ENCODE measurements at regions not wholly inside any gene's neighbourhood (a gene's known extent, or its start where the extent isn't known, plus 50 kb on each side); places are given as distances from the start of the nearest gene placed in this dataset.

DNA sequence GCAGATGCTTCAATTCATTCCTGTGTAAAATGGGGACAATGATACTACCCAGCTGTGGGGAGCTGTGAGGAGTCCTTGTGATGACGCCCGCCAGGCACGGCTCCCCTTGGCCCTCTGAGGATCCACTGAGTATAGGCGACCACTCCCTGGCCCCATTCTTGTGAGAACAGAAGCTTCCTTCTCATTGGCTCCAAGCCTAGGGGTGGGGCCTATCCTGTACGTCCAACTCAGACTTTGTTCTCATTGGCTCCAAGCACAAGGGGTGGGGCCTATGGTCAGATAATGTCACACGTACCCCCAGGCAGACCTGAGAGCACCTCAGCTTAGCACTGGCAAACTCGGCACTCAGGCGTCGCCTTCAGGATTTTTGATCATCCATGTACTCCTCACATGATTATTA lies 232.9 kb upstream of the MVB12B start (continued):
- TF ChIP-seq, protein P1, sequence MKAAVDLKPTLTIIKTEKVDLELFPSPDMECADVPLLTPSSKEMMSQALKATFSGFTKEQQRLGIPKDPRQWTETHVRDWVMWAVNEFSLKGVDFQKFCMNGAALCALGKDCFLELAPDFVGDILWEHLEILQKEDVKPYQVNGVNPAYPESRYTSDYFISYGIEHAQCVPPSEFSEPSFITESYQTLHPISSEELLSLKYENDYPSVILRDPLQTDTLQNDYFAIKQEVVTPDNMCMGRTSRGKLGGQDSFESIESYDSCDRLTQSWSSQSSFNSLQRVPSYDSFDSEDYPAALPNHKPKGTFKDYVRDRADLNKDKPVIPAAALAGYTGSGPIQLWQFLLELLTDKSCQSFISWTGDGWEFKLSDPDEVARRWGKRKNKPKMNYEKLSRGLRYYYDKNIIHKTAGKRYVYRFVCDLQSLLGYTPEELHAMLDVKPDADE (IDR thresholded peaks at IDR 0.05), result no peak
- TF ChIP-seq, protein P2, sequence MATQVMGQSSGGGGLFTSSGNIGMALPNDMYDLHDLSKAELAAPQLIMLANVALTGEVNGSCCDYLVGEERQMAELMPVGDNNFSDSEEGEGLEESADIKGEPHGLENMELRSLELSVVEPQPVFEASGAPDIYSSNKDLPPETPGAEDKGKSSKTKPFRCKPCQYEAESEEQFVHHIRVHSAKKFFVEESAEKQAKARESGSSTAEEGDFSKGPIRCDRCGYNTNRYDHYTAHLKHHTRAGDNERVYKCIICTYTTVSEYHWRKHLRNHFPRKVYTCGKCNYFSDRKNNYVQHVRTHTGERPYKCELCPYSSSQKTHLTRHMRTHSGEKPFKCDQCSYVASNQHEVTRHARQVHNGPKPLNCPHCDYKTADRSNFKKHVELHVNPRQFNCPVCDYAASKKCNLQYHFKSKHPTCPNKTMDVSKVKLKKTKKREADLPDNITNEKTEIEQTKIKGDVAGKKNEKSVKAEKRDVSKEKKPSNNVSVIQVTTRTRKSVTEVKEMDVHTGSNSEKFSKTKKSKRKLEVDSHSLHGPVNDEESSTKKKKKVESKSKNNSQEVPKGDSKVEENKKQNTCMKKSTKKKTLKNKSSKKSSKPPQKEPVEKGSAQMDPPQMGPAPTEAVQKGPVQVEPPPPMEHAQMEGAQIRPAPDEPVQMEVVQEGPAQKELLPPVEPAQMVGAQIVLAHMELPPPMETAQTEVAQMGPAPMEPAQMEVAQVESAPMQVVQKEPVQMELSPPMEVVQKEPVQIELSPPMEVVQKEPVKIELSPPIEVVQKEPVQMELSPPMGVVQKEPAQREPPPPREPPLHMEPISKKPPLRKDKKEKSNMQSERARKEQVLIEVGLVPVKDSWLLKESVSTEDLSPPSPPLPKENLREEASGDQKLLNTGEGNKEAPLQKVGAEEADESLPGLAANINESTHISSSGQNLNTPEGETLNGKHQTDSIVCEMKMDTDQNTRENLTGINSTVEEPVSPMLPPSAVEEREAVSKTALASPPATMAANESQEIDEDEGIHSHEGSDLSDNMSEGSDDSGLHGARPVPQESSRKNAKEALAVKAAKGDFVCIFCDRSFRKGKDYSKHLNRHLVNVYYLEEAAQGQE (IDR thresholded peaks at IDR 0.05; ENCODE audit: unreplicated experiment), result no peak
- TF ChIP-seq, protein P3, sequence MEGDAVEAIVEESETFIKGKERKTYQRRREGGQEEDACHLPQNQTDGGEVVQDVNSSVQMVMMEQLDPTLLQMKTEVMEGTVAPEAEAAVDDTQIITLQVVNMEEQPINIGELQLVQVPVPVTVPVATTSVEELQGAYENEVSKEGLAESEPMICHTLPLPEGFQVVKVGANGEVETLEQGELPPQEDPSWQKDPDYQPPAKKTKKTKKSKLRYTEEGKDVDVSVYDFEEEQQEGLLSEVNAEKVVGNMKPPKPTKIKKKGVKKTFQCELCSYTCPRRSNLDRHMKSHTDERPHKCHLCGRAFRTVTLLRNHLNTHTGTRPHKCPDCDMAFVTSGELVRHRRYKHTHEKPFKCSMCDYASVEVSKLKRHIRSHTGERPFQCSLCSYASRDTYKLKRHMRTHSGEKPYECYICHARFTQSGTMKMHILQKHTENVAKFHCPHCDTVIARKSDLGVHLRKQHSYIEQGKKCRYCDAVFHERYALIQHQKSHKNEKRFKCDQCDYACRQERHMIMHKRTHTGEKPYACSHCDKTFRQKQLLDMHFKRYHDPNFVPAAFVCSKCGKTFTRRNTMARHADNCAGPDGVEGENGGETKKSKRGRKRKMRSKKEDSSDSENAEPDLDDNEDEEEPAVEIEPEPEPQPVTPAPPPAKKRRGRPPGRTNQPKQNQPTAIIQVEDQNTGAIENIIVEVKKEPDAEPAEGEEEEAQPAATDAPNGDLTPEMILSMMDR (conservative IDR thresholded peaks at IDR 0.05; ENCODE audit: low read depth in 2 of 2), result no peak

DNA sequence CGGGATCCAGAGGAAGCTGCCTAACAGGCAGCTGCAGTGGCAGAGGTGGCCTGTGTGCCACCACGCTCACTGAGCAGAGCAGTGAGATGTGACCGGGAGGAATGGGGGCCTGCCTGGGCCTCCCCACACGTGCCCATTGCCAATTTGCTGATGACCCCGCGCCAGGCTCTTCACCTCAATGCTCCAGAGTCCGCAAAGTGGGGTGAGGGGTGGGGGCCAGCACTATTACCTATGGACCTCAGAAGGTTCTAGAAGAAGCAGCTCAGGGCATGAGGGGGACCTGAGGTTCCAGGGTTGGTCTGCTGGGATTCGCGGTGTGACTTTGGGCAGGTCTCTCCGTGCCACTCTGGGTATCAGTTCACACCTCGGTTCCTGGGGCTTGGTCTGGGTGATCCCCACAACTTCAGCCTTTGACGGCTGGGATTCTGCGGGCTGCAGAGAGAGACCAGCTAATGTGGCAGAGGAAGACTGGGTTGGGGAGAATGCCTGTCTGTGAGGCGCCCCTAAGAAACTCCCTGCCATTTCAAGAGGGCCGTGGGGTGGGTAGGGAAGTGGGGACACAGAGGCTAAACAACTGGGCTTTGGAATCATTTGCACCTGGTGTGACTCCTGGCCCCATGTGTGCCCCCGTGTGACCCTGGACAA lies 231.0 kb upstream of the MVB12B start:
- H3K36me3 ChIP-seq (ENCODE audit: insufficient read depth), result no peaks in the 10 kb centered on the region
- no peaks in the 10 kb centered on the region for H3K9me2 ChIP-seq (ENCODE audit: insufficient read depth)
- H3K27me3 ChIP-seq (ENCODE audit: insufficient read depth), result no peaks in the 10 kb centered on the region
- H2AFZ ChIP-seq, result no peak overlapping the region
- H3K27ac Mint-ChIP-seq, result no peak overlapping the region
- no peaks in the 10 kb centered on the region for H3F3A ChIP-seq (replicated peaks; ENCODE audit: low read depth)
- H3K4me1 Mint-ChIP-seq, result no peaks in the 10 kb centered on the region; the same call in 2 of the 3 replicates
- H3K27ac ChIP-seq (ENCODE audit: low read depth), result no peak overlapping the region
- TF ChIP-seq EZH2phosphoT487 (IDR thresholded peaks at IDR 0.05; ENCODE audit: unreplicated experiment), result no peak
- no peak for TF ChIP-seq STAT1 (IDR thresholded peaks at IDR 0.05; ENCODE audit: unreplicated experiment)
- TF ChIP-seq POLR2AphosphoS5 (IDR thresholded peaks at IDR 0.05; ENCODE audit: low read depth), result no peak
- no peak for TF ChIP-seq JUNB (IDR thresholded peaks at IDR 0.05; ENCODE audit: unreplicated experiment)
- TF ChIP-seq, protein P3 (conservative IDR thresholded peaks at IDR 0.05; ENCODE audit: low read depth in 2 of 2), result no peak
- no peak for TF ChIP-seq NANOG (IDR thresholded peaks at IDR 0.05; ENCODE audit: borderline replicate concordance)
- TF ChIP-seq ZNF331 (CRISPR knock-in tag; IDR thresholded peaks at IDR 0.05; ENCODE audit: low read depth), result no peak
- H3K27me3 Mint-ChIP-seq (ENCODE audit: insufficient read depth, low read depth, poor library complexity), result peaks cover 10% of the 10 kb centered on the region
- H3K36me3 Mint-ChIP-seq (ENCODE audit: low read depth), result no peaks in the 10 kb centered on the region
- no peak overlapping the region for H3K4me2 ChIP-seq
- no peak overlapping the region for H3K4me3 Mint-ChIP-seq
- ATAC-seq (no peak), DNase-seq (ENCODE audit: low spot score) (no peak)
- H3K9me3 Mint-ChIP-seq, result peaks cover 12% of the 10 kb centered on the region
- no peak overlapping the region for H3K4me3 ChIP-seq
- H3K79me2 ChIP-seq (replicated peaks; ENCODE audit: insufficient read depth), result no peaks in the 10 kb centered on the region
- no peaks in the 10 kb centered on the region for H3K4me1 ChIP-seq (ENCODE audit: insufficient read depth)
- no peaks in the 10 kb centered on the region for H4K20me1 ChIP-seq (replicated peaks; ENCODE audit: insufficient read depth)

Data from GM23338 (cell line).